Parathyroid adenoma (tissue), 2 donors: ENCODE measurements at regions not wholly inside any gene's neighbourhood (a gene's known extent, or its start where the extent isn't known, plus 50 kb on each side); places are given as distances from the start of the nearest gene placed in this dataset.

Experiments used
- H2AFZ ChIP-seq: fragments of 300-600 bp; sonication (generic); one replicate; pipeline ENCODE4 v1.7.0; 2017; ENCODE audit warnings: antibody characterized with exemption, mild to moderate bottlenecking
- H3K27ac ChIP-seq: fragments of 300-600 bp; sonication (generic); one replicate; pipeline ENCODE4 v1.7.0; 2017
- H3K27me3 ChIP-seq: fragments of 300-600 bp; sonication (generic); one replicate; pipeline ENCODE4 v1.7.0; 2017; ENCODE audit warnings: low read length; ENCODE audit not compliant: control insufficient read depth, insufficient read depth
- H3K36me3 ChIP-seq: fragments of 300-600 bp; sonication (generic); one replicate; pipeline ENCODE4 v1.7.0; 2017; ENCODE audit warnings: low read length; ENCODE audit not compliant: control insufficient read depth, insufficient read depth
- H3K4me1 ChIP-seq: fragments of 300-600 bp; sonication (generic); one replicate; pipeline ENCODE4 v1.7.0; 2017; ENCODE audit warnings: control low read depth
- H3K4me2 ChIP-seq: fragments of 300-600 bp; sonication (generic); one replicate; pipeline ENCODE4 v1.7.0; 2017; ENCODE audit warnings: low read length
- H3K4me3 ChIP-seq: fragments of 300-600 bp; sonication (generic); one replicate; pipeline ENCODE4 v1.7.0; 2017; ENCODE audit warnings: low read depth, low read length
- H3K79me2 ChIP-seq: fragments of 300-600 bp; sonication (generic); one replicate; pipeline ENCODE4 v1.7.0; 2017; ENCODE audit warnings: control low read depth
- H3K9ac ChIP-seq: fragments of 300-600 bp; sonication (generic); one replicate; pipeline ENCODE4 v1.7.0; 2017; ENCODE audit warnings: mild to moderate bottlenecking
- H3K9me3 ChIP-seq: fragments of 300-600 bp; sonication (generic); one replicate; pipeline ENCODE4 v1.7.0; 2017; ENCODE audit warnings: low read length; ENCODE audit not compliant: control insufficient read depth
- TF ChIP-seq, protein P1 (sequence below): fragments of 300-600 bp; sonication (generic); IDR thresholded peaks from one replicate; pipeline ENCODE4 v1.7.0; 2017; ENCODE audit warnings: antibody characterized with exemption, mild to moderate bottlenecking
- donor health status: primary hyperparathyroidism.

DNA sequence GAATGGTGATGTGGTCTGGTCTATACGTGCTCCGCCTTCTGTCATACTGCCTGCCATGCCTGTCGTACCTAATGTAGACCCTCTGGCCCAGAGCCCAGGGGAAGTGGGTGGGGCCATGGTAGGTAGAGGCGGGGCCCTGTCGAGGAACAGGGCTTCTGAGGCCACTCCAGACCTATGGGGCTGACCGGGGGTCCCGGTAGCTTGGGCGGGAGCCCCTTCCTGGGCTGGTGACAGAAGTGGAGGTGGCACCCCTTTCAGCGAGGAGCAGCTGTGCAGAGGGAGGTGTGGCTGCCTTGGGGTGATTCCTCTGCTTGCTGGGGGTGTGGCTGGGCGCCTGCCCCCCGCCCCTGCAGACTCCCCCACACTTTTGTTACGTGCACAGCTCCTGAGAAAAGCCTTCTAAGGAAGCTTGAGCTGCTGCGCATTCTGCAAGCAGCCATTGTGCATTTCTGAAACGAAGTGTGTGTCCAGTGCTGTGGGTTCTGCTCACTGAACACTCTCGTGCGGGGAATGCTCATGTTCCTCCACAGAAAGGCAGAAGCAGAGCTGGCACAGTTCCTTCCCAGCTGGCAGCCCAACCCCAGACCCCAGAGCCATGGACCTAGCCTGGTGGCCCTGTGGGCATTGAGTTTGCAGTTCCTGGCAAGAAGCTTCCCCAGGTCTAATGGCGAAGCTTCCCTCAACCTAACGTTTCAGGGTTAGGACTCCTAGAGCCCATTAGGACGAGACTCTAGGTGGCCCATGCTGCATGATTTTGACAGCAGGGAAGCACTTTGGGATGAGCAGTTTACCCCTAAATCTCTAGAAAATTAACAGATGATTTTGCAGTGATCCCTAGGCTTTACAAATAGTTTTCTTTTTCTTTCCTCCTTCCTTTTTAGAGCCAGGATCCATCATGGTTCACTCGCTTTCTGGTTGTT, 72.7 kb upstream of the HGFAC start:
- peaks cover 4% of the 10 kb centered on the region for H3K4me1 ChIP-seq
- no peak overlapping the region for H3K4me2 ChIP-seq
- H3K4me3 ChIP-seq: no peak overlapping the region
- TF ChIP-seq, protein P1, sequence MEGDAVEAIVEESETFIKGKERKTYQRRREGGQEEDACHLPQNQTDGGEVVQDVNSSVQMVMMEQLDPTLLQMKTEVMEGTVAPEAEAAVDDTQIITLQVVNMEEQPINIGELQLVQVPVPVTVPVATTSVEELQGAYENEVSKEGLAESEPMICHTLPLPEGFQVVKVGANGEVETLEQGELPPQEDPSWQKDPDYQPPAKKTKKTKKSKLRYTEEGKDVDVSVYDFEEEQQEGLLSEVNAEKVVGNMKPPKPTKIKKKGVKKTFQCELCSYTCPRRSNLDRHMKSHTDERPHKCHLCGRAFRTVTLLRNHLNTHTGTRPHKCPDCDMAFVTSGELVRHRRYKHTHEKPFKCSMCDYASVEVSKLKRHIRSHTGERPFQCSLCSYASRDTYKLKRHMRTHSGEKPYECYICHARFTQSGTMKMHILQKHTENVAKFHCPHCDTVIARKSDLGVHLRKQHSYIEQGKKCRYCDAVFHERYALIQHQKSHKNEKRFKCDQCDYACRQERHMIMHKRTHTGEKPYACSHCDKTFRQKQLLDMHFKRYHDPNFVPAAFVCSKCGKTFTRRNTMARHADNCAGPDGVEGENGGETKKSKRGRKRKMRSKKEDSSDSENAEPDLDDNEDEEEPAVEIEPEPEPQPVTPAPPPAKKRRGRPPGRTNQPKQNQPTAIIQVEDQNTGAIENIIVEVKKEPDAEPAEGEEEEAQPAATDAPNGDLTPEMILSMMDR: no peak
- no peaks in the 10 kb centered on the region for H3K27me3 ChIP-seq
- no peak overlapping the region for H2AFZ ChIP-seq
- no peaks in the 10 kb centered on the region for H3K36me3 ChIP-seq
- H3K9me3 ChIP-seq: no peaks in the 10 kb centered on the region
- no peak overlapping the region for H3K9ac ChIP-seq
- H3K79me2 ChIP-seq: no peaks in the 10 kb centered on the region
- no peak overlapping the region for H3K27ac ChIP-seq

DNA sequence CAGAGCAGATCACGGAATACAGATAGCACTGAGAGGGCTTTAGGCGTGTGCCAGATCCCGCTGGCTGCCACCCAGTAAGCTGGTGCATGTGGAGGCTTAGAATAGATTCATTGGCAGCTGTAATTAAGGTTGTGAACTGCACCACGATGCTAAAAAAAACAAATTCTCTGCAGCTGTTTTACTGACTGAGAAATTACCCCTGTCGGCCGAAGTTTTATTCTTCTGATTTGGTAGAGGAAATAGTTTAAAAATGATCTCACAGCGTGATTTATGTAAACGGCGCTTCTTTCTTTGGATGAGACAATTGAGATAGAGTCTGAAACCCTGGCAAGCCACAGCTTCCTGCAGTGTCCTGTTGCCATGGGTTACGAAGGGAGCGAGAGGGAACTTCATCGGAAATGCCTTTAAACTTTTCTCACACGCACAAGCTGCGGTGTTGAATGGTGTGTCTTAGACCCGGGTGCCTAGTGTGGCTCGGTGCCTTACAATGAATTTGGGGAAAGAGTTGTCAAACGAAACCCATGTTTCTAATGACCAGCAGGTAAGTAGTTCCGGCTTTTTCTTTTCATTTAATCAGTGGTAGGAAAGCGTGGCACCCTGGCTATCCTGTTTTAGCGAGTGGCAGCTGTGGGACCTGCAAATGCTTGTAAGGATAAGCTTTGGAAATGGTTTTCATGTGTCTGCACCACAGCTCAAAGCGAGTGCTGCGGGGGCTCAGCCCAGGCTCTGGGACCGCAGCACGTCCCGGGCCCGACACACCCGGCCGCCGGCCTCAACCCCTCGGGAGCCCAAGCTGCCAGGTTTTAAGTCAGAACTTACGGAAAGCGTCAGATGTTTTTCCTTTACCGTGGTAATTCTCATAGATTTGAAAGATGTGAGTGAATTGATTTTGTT, 71.7 kb upstream of the HGFAC start:
- Histone ChIP-seq H3K27ac (no peak overlapping the region), H3K4me2 (no peak overlapping the region), H3K4me1 (peaks cover 4% of the 10 kb centered on the region), H3K9me3 (no peaks in the 10 kb centered on the region), H3K79me2 (no peaks in the 10 kb centered on the region), H3K9ac (no peak overlapping the region), H3K27me3 (no peaks in the 10 kb centered on the region), H2AFZ (no peak overlapping the region), H3K4me3 (no peak overlapping the region), H3K36me3 (no peaks in the 10 kb centered on the region)
- TF ChIP-seq, protein P1: no peak

DNA sequence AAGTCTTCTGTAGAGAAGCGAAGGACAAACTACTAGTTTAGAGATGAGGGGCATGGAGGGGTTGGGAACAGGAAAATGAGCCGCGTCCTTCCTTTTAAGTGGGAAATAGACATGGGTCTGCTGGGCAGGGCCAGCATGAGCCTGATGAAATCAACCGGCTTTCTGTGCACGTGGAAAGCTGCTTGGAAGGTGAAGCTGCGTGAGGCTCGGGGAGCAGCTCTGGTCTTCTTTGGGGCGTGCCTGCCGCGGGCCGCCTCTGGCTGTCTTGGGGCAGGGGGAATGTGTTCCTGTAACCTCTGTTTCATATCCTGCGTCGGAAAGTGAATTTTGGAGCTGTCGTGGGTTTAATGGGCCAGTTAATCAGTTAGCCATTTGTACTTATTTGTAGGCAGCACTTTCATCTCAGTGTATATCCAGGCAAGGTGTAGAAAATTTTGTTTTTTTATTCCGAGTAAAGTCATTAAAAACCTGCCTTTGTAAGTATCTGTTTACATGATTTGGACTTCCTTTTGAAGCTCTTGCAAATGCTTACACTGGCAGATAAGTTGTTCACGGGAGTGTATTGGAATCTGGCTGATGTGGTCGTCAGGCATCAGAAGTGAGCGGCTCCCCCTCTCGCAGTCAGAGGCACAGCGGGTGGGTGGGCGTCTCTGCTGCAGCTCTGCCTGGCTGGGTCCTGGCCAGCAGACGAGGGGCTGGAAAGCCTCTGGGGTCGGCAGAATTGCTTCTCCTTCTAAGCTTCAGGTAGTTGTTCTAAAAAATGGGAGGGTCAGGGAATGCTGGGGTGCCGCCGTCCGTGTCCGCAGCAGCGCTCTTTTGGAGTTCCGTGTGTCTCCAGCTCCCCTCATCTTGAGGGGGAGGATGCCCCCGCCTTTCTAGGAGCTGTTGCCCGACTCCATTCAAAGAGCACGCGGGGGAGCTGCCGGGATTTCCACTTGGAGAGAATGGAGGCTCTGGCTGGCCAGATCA, 70.5 kb upstream of the HGFAC start:
- Histone ChIP-seq H3K36me3 (no peaks in the 10 kb centered on the region), H3K9me3 (no peaks in the 10 kb centered on the region), H3K79me2 (no peaks in the 10 kb centered on the region), H3K4me2 (no peak overlapping the region), H2AFZ (no peak overlapping the region), H3K27me3 (no peaks in the 10 kb centered on the region), H3K4me1 (peaks cover 4% of the 10 kb centered on the region), H3K27ac (no peak overlapping the region), H3K9ac (no peak overlapping the region), H3K4me3 (no peak overlapping the region)
- TF ChIP-seq, protein P1: no peak

DNA sequence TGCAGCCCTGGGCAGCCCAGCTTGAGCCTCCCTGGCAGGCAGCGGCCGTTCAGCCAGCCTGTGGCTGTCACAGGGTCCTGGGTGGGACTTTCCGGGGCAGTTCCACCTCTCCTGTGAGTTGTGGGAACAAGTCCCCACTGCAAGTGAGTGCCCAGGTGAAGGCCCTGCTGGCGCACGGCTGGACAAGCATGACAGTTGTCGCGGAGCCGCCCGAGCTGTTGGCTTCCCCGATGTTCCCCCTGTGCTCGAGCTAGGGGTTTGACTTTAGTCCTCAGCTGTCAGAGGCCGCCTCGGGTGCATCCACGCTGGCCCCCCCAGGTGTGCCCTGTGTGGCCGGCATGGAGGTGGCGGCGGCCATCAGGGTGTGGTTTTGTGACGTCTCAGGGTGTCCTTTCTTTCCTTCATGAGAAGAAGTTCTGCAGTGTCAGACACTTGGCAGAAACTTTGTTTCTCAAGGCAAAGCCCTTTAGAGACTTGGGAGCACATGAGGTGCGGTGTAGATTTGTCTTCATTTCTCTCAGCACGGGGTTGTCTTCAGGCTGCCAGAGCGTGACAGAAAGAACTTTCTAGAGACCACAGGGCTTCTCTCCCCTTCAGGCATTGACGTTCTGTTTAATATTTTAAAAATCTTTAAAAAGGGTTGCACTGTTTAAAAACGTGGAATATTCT, 69.4 kb upstream of the HGFAC start:
- no peaks in the 10 kb centered on the region for H3K27me3 ChIP-seq
- H3K9me3 ChIP-seq: no peaks in the 10 kb centered on the region
- no peak overlapping the region for H3K4me2 ChIP-seq
- TF ChIP-seq, protein P1: no peak
- H3K9ac ChIP-seq: no peak overlapping the region
- no peak overlapping the region for H3K4me3 ChIP-seq
- H3K79me2 ChIP-seq: no peaks in the 10 kb centered on the region
- H3K36me3 ChIP-seq: no peaks in the 10 kb centered on the region
- peaks cover 4% of the 10 kb centered on the region for H3K4me1 ChIP-seq
- no peak overlapping the region for H2AFZ ChIP-seq
- H3K27ac ChIP-seq: no peak overlapping the region
